Chondrocyte (in vitro differentiated cells): ENCODE measurements at regions not wholly inside any gene's neighbourhood (a gene's known extent, or its start where the extent isn't known, plus 50 kb on each side); places are given as distances from the start of the nearest gene placed in this dataset.

ENCODE experiments used
- DNase-seq: peaks from one replicate; pipeline ENCODE4 v3.0.0; 2021; ENCODE audit warnings: mixed read lengths, low spot score
- H3K27ac Mint-ChIP-seq: one replicate; pipeline ENCODE4 v1.8.0; 2021; ENCODE audit warnings: mild to moderate bottlenecking, moderate library complexity, mixed read lengths; ENCODE audit not compliant: unreplicated experiment
- H3K27me3 Mint-ChIP-seq: 2 replicates; pipeline ENCODE4 v1.8.0; 2021; ENCODE audit warnings: low read depth, mixed read lengths
- H3K36me3 Mint-ChIP-seq: 2 replicates; pipeline ENCODE4 v1.8.0; 2021; ENCODE audit warnings: low read depth, mixed read lengths
- H3K4me1 Mint-ChIP-seq: 2 replicates; pipeline ENCODE4 v1.8.0; 2021; ENCODE audit warnings: low read depth, mild to moderate bottlenecking, mixed read lengths
- H3K4me3 Mint-ChIP-seq: one replicate; pipeline ENCODE4 v1.8.0; 2021; ENCODE audit warnings: mild to moderate bottlenecking, moderate library complexity, mixed read lengths; ENCODE audit not compliant: unreplicated experiment
- H3K9me3 Mint-ChIP-seq: 2 replicates; pipeline ENCODE4 v1.8.0; 2021; ENCODE audit warnings: low read depth, mixed read lengths
- CTCF ChIP-seq: fragments of 200-600 bp; sonication (generic); IDR thresholded peaks from 2 replicates; pipeline ENCODE4 v1.5.0; 2021; ENCODE audit warnings: antibody characterized with exemption, mild to moderate bottlenecking, moderate library complexity

- Mint-ChIP-seq H3K9me3 (peaks cover 2% of the 10 kb centered on the region), H3K27me3 (no peaks in the 10 kb centered on the region)
Measured at GRCh38 chr3:163347944-163348343, 1730.4 kb downstream of the SI start.

GRCh38 chr3:163335429-163335828, 1742.9 kb downstream of the SI start:
- H3K9me3 Mint-ChIP-seq = peaks cover 7% of the 10 kb centered on the region
- no peak overlapping the region for H3K4me3 Mint-ChIP-seq
- no peak for DNase-seq
- no peak overlapping the region for H3K27ac Mint-ChIP-seq
- no peak for TF ChIP-seq CTCF
- H3K36me3 Mint-ChIP-seq = no peaks in the 10 kb centered on the region
- H3K27me3 Mint-ChIP-seq = no peaks in the 10 kb centered on the region
- no peaks in the 10 kb centered on the region for H3K4me1 Mint-ChIP-seq

More at GRCh38 chr3:163347944-163348343, 1730.4 kb downstream of the SI start:
- H3K36me3 Mint-ChIP-seq = no peaks in the 10 kb centered on the region
- TF ChIP-seq CTCF = no peak
- no peak overlapping the region for H3K27ac Mint-ChIP-seq
- H3K4me1 Mint-ChIP-seq = no peaks in the 10 kb centered on the region
- H3K4me3 Mint-ChIP-seq = no peak overlapping the region
- no peak for DNase-seq

GRCh38 chr3:163328680-163329079, 1749.6 kb downstream of the SI start:
- Mint-ChIP-seq H3K27ac (no peak overlapping the region), H3K36me3 (no peaks in the 10 kb centered on the region), H3K27me3 (no peaks in the 10 kb centered on the region), H3K4me3 (no peak overlapping the region), H3K4me1 (no peaks in the 10 kb centered on the region), H3K9me3 (peaks cover 6% of the 10 kb centered on the region)
- no peak for DNase-seq
- TF ChIP-seq CTCF = no peak

GRCh38 chr3:163327086-163327485, 1751.2 kb downstream of the SI start:
- H3K27me3 Mint-ChIP-seq = no peaks in the 10 kb centered on the region
- H3K4me1 Mint-ChIP-seq = no peaks in the 10 kb centered on the region
- no peak overlapping the region for H3K4me3 Mint-ChIP-seq
- H3K36me3 Mint-ChIP-seq = no peaks in the 10 kb centered on the region
- no peak overlapping the region for H3K27ac Mint-ChIP-seq
- no peak for DNase-seq
- no peak for TF ChIP-seq CTCF
- peaks cover 14% of the 10 kb centered on the region for H3K9me3 Mint-ChIP-seq

- H3K36me3 Mint-ChIP-seq = no peaks in the 10 kb centered on the region
- peaks cover 9% of the 10 kb centered on the region for H3K9me3 Mint-ChIP-seq
- no peaks in the 10 kb centered on the region for H3K27me3 Mint-ChIP-seq
- H3K4me1 Mint-ChIP-seq = no peaks in the 10 kb centered on the region
- TF ChIP-seq CTCF = no peak
- no peak overlapping the region for H3K4me3 Mint-ChIP-seq
- no peak overlapping the region for H3K27ac Mint-ChIP-seq
- no peak for DNase-seq
Measured at GRCh38 chr3:163315786-163316185, 1762.5 kb downstream of the SI start.
